ENCODE measurements at regions not wholly inside any gene's neighbourhood (a gene's known extent, or its start where the extent isn't known, plus 50 kb on each side); places are given as distances from the start of the nearest gene placed in this dataset.

DNA sequence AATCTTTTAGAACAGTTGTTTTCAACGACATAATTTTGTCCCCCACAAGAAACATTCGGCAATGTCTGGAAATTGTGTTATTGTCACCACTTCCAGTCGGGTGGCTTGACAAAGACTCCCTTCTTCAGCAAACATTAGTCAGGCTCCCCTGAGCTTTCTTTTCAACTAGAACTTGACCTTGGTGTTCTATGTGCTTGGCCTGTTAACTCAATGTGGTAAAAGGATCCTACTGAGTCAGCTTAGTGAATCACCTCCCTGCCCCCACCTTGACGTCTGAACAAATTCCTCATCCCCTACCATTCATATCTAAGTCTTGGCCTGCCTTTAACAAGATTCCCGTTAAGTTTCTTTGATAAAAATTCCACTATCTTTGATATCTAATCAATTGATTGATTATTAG, 465.0 kb upstream of the ROBO1 start:
- peak; percentile 91 for DNase-seq (ENCODE audit: low read depth)

DNA sequence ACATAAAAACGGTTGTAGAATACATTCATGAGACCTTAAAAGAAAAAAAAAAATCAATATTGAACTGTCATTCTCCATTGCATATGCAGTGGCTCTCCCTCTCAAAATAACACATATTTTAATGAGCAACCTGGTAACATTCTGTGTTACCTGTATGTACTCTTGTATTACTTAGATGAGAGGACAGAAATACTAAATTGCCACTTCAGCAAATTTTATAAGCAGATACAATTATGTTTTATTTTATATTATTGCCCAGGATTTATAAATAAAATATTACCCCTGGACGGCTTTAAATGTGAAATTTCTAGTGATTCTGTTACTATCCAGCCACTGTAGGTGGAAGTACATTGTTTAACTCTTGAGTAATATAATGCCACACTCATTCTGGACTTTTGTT, 463.2 kb upstream of the ROBO1 start:
- DNase-seq (ENCODE audit: low read depth) = no peak

DNA sequence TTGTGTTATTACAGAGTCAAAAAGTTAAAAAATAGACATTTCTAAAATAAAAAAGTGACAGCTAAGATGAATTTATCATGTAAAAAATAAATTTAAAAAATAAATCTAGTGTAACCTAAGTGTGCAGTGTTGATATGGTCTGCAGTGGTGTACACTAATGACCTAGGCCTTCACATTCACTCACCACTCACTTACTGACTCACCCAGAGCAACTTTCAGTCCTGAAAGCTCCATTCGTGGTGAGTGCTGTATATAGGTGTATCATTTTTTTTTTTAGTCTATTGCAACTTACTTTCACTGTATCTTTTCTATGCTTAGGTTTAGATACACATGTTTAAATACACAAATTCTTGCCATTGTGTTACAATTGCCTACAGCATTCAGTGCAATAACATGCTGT, 459.4 kb upstream of the ROBO1 start:
- DNase-seq (ENCODE audit: low read depth) = peak; percentile 15

DNA sequence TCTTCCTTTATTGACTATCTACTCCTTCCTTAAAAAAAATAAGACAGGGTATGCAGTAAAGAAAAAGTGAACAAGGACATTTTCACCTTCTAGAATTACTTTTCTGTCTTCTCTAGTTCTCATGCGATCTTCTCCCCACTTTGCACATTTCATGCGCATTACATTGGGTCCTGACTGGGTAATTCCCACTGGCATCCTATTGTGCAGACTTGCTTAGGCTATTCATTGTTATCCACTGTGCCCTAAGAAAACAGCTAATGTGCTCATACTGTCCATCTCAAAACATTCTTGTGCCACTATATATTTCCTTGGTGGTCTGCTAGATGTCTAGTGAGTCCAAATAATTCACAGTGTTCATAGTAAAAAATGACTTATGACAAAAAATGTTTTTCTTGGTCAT, 447.4 kb upstream of the ROBO1 start:
- DNase-seq (ENCODE audit: low read depth) = no peak

DNA sequence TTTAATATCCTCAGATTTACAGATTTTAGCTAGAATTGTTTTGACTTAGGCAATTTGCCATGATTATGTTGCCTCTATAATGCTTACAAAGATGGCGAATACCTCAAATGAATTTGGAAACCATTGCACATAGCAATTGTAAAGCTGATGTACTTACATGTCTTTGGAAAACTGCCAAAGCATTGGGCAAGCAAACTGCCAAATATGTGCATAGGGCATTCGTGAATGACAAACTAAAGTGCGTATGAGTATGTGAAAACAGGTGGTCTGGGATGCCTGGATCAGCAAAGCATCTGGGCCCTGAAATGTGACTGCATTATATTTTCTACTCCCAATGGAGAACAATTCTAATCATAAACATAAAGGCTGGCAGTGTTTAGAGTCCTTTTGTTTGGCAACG, 445.3 kb upstream of the ROBO1 start:
- peak; percentile 14 for DNase-seq (ENCODE audit: low read depth)

DNA sequence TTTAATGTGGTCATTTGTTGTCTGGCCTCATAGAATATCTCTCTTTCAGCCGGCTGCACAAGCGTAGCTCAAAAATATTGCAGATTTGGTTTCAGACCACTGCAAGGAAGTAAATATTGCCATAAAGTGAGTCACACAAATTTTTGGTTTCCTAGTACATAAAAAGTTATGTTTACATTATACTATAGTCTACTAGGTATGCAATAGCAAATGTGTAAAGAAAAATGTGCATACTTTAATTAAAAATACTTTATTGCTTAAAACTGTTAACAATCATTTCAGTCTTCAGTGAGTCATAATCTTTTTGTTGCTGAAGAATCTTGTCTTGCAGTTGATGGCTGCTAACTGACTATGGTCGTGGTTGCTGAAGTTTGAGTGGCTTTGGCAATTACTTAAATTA, 425.1 kb upstream of the ROBO1 start:
- DNase-seq (ENCODE audit: low read depth) = peak; percentile 8

DNA sequence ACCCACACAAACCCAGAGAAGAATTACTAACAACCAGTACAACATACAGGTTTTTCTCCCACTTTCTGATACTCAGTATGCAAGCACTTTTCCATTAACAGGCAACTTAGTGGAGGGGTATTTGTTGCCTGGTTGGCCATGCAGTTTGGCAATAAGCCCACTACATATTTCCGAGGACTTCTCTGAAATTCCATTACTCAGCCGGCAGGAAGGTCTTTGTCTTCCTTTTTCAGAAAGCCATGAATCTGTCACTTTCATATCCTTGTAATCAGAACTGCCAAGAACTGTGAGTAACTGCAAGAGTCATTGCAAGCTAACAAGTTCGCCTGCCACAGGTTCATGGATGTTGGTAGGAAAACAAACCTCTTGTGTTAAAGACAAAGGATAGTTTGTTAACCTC, 422.3 kb upstream of the ROBO1 start:
- DNase-seq (ENCODE audit: low read depth) = peak; percentile 75

DNA sequence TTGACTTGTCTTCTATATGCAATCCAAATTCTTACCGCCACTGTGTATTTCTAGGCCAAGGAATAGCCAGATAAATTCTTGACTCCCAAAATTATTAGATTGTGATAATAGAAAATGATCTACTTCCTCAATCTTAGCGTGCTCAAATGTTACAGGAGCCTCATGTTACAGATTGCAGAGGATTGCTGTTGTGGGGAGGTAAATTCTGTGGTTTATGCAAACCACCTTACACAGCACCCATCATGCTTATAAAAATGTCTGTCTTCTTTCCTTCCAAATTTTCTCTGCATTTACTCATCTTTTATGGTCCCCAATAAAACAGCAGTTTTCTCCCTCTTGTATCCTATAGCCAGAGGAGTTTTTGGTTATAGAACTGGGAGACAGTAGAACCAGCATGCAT, 420.2 kb upstream of the ROBO1 start:
- no peak for DNase-seq (ENCODE audit: low read depth)

DNA sequence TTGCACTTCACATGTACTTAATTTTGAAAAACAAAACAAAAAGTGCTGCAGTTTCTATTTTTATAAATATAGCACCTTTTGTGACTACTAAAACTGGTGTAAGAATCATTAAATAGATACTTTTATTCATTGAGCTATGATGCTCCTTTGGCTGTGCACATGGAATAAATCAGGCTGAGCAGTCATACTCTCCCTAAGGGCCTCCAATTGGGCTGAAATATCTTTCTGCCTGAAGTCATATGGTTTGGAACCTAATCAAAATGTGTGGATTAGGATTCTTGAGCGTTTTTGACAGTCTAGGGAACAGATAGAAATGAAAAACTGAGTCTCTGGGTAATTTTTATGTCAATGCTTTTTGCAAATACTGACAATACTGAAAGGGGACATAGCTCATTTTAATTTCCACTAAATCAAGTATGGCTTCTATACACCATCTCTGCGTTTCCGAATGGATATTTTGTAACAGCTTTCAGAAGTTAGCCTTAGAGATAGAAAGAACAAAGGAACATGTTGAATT, 392.2 kb upstream of the ROBO1 start:
- DNase-seq (ENCODE audit: low read depth) = no peak

DNA sequence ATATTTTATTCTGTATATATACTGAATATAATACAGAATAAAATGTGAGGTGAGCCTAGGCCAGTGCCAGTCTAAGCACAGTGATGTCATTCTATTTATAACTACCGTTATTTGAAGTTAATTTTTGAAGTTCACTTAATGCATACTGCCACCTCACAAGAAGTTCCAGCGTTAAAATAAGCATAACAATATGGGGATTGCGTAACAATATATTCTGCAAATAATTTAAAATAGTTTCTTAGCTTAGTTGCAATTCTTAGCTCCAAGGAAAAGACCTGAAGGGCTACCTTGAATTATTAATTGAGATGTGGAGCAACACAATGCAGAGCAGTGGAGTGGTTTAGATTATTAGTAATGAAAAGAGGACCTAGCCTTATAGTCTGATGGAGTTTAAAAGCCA, 390.5 kb upstream of the ROBO1 start:
- DNase-seq (ENCODE audit: low read depth) = no peak

DNA sequence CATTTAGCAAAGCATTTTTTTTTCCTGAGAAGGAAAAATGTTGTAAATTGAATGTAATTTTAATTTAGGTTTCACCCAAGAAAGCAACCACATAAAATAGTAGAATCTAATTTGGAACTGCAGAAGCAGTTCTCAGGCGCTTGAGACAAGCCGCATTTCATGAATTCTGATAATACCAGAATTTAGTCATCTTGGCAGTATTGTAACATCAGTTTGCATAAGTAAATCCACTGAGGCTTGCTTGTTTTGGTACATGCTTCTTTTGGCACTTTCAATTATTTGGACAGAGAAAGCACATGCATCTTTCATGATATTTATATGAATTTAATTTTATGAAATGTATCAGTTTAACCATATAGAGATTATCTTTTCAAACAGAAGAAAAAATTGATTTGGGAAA, 389.7 kb upstream of the ROBO1 start:
- no peak for DNase-seq (ENCODE audit: low read depth)

DNA sequence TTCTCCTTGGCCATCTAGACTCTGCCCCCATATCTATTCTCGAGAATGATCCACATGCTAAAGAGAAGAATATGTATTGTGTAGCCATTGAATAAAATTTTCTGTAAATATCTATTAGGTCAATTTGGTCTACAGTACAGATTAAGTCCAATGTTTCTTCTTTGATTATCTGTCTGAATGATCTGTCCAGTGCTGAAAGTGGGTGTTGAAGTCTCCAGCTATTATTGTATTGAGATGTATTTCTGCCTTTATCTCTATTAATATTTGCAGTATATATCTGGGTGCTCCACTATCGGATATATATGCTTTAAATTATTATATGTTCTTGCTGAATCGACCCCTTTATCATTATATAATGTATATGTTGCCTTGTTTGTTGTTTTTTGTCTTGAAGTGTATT, 384.9 kb upstream of the ROBO1 start:
- DNase-seq (ENCODE audit: low read depth) = no peak

DNA sequence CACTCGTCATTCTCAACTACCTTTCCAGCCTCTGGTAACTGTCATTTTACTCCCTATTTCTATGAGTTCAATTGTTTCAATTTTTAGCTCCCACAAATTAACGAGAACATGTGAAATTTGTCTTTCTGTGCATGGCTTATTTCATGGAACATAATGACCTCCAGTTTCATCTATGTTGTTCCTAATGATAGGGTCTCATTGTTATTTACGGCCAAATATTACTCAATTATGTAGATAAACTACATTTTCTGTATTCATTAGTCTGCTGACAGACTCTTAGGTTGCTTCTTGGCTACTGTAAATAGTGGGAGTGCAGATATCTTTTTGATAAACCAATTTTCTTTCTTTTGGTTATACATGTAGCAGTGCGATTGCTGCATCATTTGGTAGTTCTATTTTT, 374.9 kb upstream of the ROBO1 start:
- DNase-seq (ENCODE audit: low read depth) = no peak

DNA sequence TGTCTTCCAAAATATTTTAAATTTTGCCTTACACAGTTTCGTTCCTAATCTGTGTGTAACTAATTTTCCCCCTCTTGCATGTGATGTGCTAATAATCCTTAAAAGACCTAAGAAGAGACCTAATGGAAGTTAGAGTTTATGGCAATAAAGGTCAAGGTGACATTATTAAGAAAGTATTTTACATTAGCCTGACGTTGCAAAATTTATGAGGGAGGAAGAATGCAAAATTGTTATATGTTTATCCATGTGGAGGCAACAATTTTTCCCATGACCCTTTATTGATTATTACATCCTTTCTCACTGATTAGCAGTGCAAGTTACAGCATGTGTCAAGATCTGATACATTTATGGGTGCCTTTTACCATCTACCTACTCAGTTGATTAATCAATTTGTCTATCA, 373.8 kb upstream of the ROBO1 start:
- DNase-seq (ENCODE audit: low read depth) = no peak

DNA sequence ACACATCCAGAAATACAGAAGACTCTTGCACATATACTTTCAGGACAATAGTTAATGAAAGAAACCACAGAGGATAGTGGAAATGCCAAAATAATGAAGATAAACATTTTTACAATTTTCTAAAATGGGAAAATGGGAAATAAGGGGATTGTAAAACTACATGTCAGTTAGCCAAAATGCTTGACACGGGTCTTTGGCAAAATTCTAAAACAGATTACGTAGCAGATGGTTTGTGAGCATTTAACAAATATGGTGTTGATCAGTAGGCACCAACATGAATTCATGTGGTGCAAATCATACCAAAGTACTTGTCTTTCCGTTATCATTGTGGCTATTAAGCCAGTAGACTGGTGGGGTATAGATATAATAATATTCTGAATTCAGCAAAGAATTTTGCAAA, 348.5 kb upstream of the ROBO1 start:
- no peak for DNase-seq (ENCODE audit: low read depth)

DNA sequence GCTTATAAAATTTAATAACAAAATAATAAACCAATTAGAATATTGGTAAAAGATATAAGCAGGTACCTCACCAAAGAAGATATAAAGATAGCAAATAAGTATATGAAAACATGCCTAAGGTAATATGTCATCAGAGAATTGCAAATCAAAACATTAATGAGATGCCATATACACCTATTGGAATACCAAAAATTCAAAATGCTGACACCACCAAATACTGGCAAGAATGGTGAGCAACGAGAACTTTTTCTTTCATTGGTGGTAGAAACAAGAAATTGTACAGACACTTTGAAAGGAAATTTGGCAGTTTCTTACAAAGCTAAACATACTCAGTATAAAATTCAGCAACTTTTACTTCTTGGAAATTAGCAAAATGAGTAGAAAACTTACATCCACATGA, 346.9 kb upstream of the ROBO1 start:
- DNase-seq (ENCODE audit: low read depth) = no peak

DNA sequence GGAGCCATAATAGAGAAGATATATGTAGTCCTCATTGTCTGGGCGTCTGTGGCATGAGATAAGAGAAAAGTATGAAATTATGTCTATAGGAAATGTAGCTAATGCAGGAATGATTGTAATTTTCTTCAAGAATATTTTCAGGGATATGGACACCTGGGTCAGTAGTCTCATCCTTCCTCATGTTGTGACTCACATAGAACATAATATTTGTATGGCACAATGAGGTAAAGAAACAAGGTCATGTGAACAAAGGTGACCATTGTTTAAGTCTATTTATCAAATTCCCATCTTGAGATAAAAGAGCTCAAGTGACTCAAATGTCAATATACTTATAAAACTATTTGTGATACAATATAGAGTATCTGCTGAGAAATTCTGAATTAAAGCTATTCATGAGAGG, 345.5 kb upstream of the ROBO1 start:
- DNase-seq (ENCODE audit: low read depth) = no peak

DNA sequence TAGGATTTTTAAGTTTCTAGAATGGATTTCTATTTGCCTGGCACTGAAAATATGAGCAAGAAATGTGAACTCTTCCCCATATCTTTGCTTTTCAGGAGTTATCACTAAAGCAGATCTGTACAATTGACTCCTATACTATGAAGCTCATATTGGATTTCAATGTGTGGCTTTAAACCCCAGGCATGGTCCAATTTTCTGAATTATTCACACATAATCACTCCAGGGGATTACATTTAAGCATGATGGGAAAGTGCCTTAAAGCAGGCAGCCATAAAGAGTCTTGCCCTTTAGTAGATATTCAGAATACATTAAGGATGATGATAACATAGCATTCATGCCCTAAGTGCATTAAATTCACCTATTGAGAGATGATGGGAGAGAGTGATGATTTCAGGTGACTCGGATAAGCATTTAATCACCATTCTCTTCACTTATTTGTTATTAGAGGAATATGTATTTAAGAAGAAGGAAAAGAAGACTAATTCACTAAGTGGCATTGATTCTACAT, 331.8 kb upstream of the ROBO1 start:
- no peak for DNase-seq (ENCODE audit: low read depth)

DNA sequence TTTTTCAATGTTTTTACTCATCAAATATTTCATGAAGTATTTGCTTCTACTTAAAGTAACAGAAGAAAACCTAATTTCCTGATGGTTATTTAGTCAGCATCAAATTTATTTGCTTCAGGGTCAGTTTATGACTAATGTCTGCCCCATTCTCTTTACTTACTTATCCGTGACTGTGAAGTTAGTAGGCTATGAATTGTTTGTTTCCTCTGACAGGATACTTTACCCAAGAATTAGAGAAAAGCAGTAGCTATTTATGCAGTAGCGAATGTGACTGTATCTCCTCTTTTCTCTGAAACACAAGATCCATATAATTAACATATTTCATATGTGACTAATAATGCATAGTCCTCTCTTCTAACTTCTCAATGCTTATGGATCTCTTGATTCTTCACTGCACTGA, 329.9 kb upstream of the ROBO1 start:
- DNase-seq (ENCODE audit: low read depth) = no peak

DNA sequence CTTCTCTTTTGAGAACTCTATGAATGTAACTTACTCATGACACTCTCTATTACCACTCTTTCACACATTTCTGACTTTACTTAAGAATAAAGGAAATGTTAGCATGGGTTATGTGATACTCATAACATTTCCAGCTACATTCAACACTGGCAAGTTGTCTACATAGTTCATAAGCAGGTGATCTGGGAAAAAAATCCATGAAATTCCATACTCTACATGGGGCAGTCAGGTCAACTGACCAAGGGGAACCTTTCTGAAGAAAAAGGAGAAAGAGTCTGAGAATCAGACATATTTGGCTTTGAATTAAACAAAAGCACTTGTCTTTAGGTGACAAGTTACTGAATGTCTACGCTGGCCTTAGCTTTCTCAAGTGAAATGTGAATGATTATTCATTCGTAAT, 329.1 kb upstream of the ROBO1 start:
- DNase-seq (ENCODE audit: low read depth) = no peak

DNA sequence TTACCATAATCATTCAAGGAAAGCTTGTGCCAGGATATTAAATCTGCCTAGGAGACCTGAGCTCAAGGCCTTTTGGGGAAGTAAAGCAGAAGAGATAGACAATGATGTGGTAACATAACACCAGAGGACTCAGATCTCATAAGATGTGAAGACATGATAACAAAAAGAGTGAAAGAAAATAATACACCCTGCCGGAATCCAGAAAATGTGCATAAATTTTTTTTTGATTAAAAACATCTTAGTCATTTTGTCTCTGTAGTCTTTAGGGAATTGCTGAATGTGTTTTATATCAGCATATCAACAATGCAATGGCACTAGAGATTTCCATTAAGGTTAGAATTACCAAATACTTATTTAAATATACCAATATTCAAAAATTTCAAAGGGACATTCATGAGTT, 326.8 kb upstream of the ROBO1 start:
- DNase-seq (ENCODE audit: low read depth) = peak; percentile 6

DNA sequence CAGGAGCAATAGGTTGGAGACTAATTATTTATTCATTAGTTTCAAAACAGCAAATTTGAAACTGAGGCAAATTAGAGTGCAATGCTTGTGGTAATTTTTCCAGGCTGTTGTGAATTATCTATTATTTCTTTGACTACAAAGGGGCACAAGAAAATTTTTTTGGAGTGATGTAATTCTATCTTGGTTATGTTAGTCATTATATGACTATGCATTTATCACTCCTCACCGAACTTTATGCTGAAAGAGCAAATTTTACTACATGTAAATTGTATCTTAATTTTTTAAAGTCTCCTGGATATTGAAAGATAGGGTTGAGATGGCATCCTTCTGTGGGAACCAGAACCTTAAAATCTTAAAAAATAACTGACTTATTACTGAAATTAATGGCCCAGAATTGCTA, 320.0 kb upstream of the ROBO1 start:
- DNase-seq (ENCODE audit: low read depth) = peak; percentile 42

DNA sequence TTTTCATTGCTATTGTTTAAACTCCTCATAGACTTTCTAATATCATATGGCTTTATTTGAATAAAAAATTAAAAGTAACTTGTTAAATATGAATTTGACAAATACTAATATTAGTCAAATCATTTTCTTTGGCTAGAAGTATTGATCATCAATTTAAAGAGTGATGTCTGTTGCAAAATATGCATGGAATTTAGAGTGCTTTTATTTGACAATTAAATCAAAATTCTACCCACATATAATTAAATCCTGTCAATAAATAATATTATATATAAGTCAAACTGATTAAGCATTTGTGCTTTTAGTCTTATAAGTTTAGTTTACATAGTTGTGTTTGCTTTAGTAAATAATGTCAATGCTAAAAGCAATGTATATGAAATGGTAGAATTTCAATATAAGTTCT, 318.6 kb upstream of the ROBO1 start:
- DNase-seq (ENCODE audit: low read depth) = no peak

DNA sequence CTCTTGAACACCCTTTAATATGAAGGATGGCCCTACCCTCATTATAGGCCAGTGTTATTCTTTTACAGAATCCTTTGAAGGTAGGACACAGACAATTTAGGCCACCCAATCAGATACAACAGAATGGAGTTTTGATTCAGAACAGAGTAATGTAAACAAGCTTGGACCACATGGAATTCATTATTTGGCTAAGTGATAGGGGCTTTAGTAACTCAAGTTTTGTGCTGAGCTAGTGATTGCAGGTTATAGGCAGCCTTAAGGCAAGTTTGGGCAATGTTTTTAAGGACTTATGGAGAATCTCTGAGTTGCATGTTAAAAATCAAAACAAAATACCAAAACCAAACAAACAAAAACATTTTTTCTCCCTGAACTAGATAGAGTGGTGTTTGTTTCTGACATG, 312.1 kb upstream of the ROBO1 start:
- DNase-seq (ENCODE audit: low read depth) = no peak

DNA sequence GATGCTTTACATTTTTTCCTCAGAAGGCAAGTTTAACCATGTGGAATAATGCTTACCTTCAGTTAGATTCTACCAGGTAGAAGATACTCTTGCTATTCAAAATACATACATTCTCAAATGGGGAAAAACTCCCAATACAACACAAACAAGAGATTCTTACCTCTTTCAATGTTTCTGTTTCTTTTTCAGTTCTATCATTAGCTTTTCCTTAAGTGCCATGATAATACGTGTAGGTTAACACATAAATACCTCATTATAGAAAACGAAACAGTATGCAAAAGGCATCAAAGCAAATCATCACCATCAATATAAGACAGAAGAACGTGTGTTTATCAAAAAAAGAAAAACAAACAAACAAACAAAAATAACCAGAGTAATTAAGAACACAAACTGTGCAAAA, 300.7 kb upstream of the ROBO1 start:
- no peak for DNase-seq (ENCODE audit: low read depth)
